ENCODE measurements at regions not wholly inside any gene's neighbourhood (a gene's known extent, or its start where the extent isn't known, plus 50 kb on each side); places are given as distances from the start of the nearest gene placed in this dataset.

- TF ChIP-seq CTCF (IDR thresholded peaks at IDR 0.05) = no peak
- TF ChIP-seq POLR2A (IDR thresholded peaks at IDR 0.05) = no peak
- intact Hi-C loops (cut with DNase I; ENCODE audit: low total_unique reads) = no loop called here
- H3K4me3 ChIP-seq (ENCODE audit: low read depth, poor library complexity, severe bottlenecking) = no peak overlapping the region
- peak in 1 of 2 donors; percentile 73 for DNase-seq (ENCODE audit: low spot score in 2 of 2)
- whole genome bisulfite sequencing, 2 donors = 68 to 79% methylated on average over 7 of the region's 7 CpGs
These were observed 329.8 kb upstream of the MYT1L start for GRCh38 chr2:2660789-2661355.

- 61 to 65% methylated on average over 14 to 15 of the region's 15 CpGs for WGBS, 2 donors
- no peak overlapping the region for H3K4me3 ChIP-seq (ENCODE audit: low read depth, poor library complexity, severe bottlenecking)
- TF ChIP-seq POLR2A (IDR thresholded peaks at IDR 0.05) (no peak), CTCF (IDR thresholded peaks at IDR 0.05) (no peak)
- no peak for DNase-seq (ENCODE audit: low spot score in 2 of 2)
- intact Hi-C loops (cut with DNase I; ENCODE audit: low total_unique reads) = no loop called here
These were observed 326.3 kb upstream of the MYT1L start for GRCh38 chr2:2657121-2657962.

- DNase-seq (ENCODE audit: low spot score in 2 of 2) = no peak
- 31 to 48% methylated on average over 21 of the region's 21 CpGs for WGBS, 2 donors
- TF ChIP-seq CTCF (IDR thresholded peaks at IDR 0.05) = no peak
- no peak for TF ChIP-seq POLR2A (IDR thresholded peaks at IDR 0.05)
- intact Hi-C loops (cut with DNase I; ENCODE audit: low total_unique reads) = no loop called here
- H3K4me3 ChIP-seq (ENCODE audit: low read depth, poor library complexity, severe bottlenecking) = no peak overlapping the region
These were observed 325.3 kb upstream of the MYT1L start for GRCh38 chr2:2656115-2657011.

- 57 to 69% methylated on average over 8 of the region's 8 CpGs for WGBS, 2 donors
- no peak overlapping the region for H3K4me3 ChIP-seq (ENCODE audit: low read depth, poor library complexity, severe bottlenecking)
- DNase-seq (ENCODE audit: low spot score in 2 of 2) = no peak
- intact Hi-C loops (cut with DNase I; ENCODE audit: low total_unique reads) = no loop called here
- no peak for TF ChIP-seq CTCF (IDR thresholded peaks at IDR 0.05)
- TF ChIP-seq POLR2A (IDR thresholded peaks at IDR 0.05) = no peak
These were observed 324.5 kb upstream of the MYT1L start for GRCh38 chr2:2655453-2656114.

- WGBS, 2 donors = 59 to 62% methylated on average over 5 of the region's 5 CpGs
- no peak overlapping the region for H3K4me3 ChIP-seq (ENCODE audit: low read depth, poor library complexity, severe bottlenecking)
- no peak for DNase-seq (ENCODE audit: low spot score in 2 of 2)
- TF ChIP-seq POLR2A (IDR thresholded peaks at IDR 0.05) = no peak
- TF ChIP-seq CTCF (IDR thresholded peaks at IDR 0.05) = no peak
- intact Hi-C loops (cut with DNase I; ENCODE audit: low total_unique reads) = no loop called here
These were observed 322.2 kb upstream of the MYT1L start for GRCh38 chr2:2653231-2653630.

Data from lower leg skin (tissue), 4 donors.